Sigmoid colon (tissue), 6 donors: ENCODE measurements at regions not wholly inside any gene's neighbourhood (a gene's known extent, or its start where the extent isn't known, plus 50 kb on each side); places are given as distances from the start of the nearest gene placed in this dataset.

ENCODE experiments used
- DNase-seq: peaks from one replicate; pipeline ENCODE4 v3.0.0-alpha.2; 2019
- H3K27ac ChIP-seq, 4 donors: fragments of 200-600 bp; sonication (generic); one replicate each; pipeline ENCODE4 v1.5.1; 2016 to 2019; ENCODE audit warnings: mild to moderate bottlenecking in 1 of 4
- H3K27me3 ChIP-seq, 3 donors: fragments of 200-600 bp; sonication (generic); one replicate each; pipeline ENCODE4 v1.5.1; 2019; ENCODE audit warnings: mild to moderate bottlenecking in 1 of 3
- H3K36me3 ChIP-seq, 4 donors: fragments of 200-600 bp; sonication (generic); one replicate each; pipeline ENCODE4 v1.5.1; 2016 to 2019
- H3K4me1 ChIP-seq, 4 donors: fragments of 200-600 bp; sonication (generic); one replicate each; pipeline ENCODE4 v1.5.1; 2017 to 2019
- H3K4me3 ChIP-seq, 4 donors: fragments of 200-600 bp; sonication (generic); one replicate each; pipeline ENCODE4 v1.5.1; 2017 to 2019; ENCODE audit warnings: mild to moderate bottlenecking in 2 of 4, moderate library complexity in 1 of 4
- H3K9me3 ChIP-seq, 4 donors: fragments of 200-600 bp in 3 of 4; sonication (generic) in 3 of 4; one replicate each; pipeline versions ENCODE4 v1.5.1 to v1.6.1; 2013 to 2019
- EP300 ChIP-seq, 4 donors: sonication (generic); formaldehyde crosslinking; IDR thresholded peaks; one replicate each; pipeline ENCODE4 v1.6.1; 2017; ENCODE audit warnings: antibody characterized with exemption in 4 of 4
- POLR2A ChIP-seq, 2 donors: fragments of 450-650 bp; IDR thresholded peaks; one replicate each; pipeline ENCODE4 v1.6.1; 2016; ENCODE audit warnings: antibody characterized with exemption in 2 of 2, mild to moderate bottlenecking in 2 of 2, moderate library complexity in 2 of 2
- POLR2AphosphoS5 ChIP-seq, 4 donors: sonication (generic); formaldehyde crosslinking; IDR thresholded peaks; one replicate each; pipeline ENCODE4 v1.6.1; 2017; ENCODE audit warnings: antibody characterized with exemption in 4 of 4
- WGBS, 2 donors: extraction: QIAGEN DNeasy Blood & Tissue Kit; methylation state at CpG; one replicate each; pipeline ENCODE4 v1.1.7; 2013; 5-methylcytosine and 5-hydroxymethylcytosine counted together
- intact Hi-C: fragments of 100-400 bp; cut with DNase I; formaldehyde crosslinking; loops from one replicate; pipeline ENCODE4 v1.15.1; 2023
- TF ChIP-seq, protein P1 (sequence below), 4 experiments: fragments of 450-650 bp in 3 of 4; fragments of 200-600 bp in 1 of 4; IDR thresholded peaks; one replicate each; pipeline ENCODE4 v1.5.1; 2016 to 2019; ENCODE audit warnings: antibody characterized with exemption in 4 of 4, mild to moderate bottlenecking in 3 of 4, moderate library complexity in 2 of 4
- donor health status: healthy with polysubstance abuse.
- donor health status: healthy.

- H3K4me3 ChIP-seq = no peak overlapping the region
- no peak for TF ChIP-seq EP300 (IDR thresholded peaks at IDR 0.05)
- TF ChIP-seq, protein P1, sequence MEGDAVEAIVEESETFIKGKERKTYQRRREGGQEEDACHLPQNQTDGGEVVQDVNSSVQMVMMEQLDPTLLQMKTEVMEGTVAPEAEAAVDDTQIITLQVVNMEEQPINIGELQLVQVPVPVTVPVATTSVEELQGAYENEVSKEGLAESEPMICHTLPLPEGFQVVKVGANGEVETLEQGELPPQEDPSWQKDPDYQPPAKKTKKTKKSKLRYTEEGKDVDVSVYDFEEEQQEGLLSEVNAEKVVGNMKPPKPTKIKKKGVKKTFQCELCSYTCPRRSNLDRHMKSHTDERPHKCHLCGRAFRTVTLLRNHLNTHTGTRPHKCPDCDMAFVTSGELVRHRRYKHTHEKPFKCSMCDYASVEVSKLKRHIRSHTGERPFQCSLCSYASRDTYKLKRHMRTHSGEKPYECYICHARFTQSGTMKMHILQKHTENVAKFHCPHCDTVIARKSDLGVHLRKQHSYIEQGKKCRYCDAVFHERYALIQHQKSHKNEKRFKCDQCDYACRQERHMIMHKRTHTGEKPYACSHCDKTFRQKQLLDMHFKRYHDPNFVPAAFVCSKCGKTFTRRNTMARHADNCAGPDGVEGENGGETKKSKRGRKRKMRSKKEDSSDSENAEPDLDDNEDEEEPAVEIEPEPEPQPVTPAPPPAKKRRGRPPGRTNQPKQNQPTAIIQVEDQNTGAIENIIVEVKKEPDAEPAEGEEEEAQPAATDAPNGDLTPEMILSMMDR (IDR thresholded peaks at IDR 0.05) = no peak
- WGBS, 2 donors = 91 to 93% methylated on average over 2 of the region's 2 CpGs
- no peak for DNase-seq
- no peaks in the 10 kb centered on the region for H3K27me3 ChIP-seq
- intact Hi-C loops = no loop called here
- no peaks in the 10 kb centered on the region for H3K36me3 ChIP-seq
- no peaks in the 10 kb centered on the region for H3K4me1 ChIP-seq
- H3K9me3 ChIP-seq = peaks cover 0 to 5% (median 3%) of the 10 kb centered on the region in 4 donors
- H3K27ac ChIP-seq = no peak overlapping the region
These were observed 286.7 kb upstream of the PROK2 start for GRCh38 chr3:72071624-72072023.

DNA sequence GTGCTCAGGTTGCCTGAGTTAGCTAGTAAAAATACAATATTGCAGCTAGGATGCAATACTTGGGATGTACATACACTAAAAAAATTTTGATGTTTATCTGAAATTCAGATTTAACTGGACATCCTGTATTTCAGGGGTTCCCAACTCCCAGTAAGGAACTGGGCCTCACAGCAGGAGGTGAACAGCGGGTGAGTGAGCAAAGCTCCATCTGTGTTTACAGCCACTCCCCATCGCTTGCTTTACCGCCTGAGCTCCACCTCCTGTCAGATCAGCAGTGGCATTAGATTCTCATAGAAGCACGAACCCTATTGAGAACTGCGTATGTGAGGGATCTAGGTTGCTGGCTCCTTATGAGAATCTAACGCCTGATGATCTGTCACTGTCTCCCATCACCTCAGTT is 285.1 kb upstream of the PROK2 start:
- no peaks in the 10 kb centered on the region for H3K4me1 ChIP-seq
- peaks cover 0 to 3% (median under 1%) of the 10 kb centered on the region in 4 donors for H3K9me3 ChIP-seq
- no peak overlapping the region for H3K27ac ChIP-seq
- no peak for DNase-seq
- TF ChIP-seq POLR2AphosphoS5 (IDR thresholded peaks at IDR 0.05) = no peak
- TF ChIP-seq, protein P1 (IDR thresholded peaks at IDR 0.05) = no peak
- no peak for TF ChIP-seq POLR2A (IDR thresholded peaks at IDR 0.05)
- no peak for TF ChIP-seq EP300 (IDR thresholded peaks at IDR 0.05)
- intact Hi-C loops = no loop called here
- WGBS, 2 donors = 40 to 78% methylated on average over 6 of the region's 6 CpGs
- no peaks in the 10 kb centered on the region for H3K27me3 ChIP-seq
- H3K36me3 ChIP-seq = no peaks in the 10 kb centered on the region
- no peak overlapping the region for H3K4me3 ChIP-seq

DNA sequence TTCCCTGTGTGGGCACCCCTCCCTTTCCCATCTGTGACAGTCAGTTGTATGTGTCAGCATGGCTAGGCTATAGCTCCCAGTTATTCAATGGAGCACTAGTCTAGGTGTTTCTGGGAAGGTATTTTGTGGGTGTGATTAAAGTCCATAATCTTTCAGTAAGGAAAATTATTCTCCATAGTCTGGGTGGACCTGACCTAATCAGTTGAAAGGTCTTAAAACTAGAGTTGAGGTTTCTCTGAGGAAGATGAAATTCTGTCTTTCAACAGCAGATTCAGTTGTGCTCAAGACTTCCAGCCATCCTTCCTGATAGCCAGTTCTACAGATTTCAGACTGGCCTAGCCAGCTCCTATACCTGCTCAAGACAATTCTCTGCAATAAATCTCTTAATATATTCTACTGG is 284.6 kb upstream of the PROK2 start:
- no peak for DNase-seq
- no peak overlapping the region for H3K27ac ChIP-seq
- H3K36me3 ChIP-seq = no peaks in the 10 kb centered on the region
- TF ChIP-seq POLR2AphosphoS5 (IDR thresholded peaks at IDR 0.05) (no peak), POLR2A (IDR thresholded peaks at IDR 0.05) (no peak), EP300 (IDR thresholded peaks at IDR 0.05) (no peak)
- TF ChIP-seq, protein P1 (IDR thresholded peaks at IDR 0.05) = no peak
- H3K9me3 ChIP-seq = no peaks in the 10 kb centered on the region
- no peaks in the 10 kb centered on the region for H3K27me3 ChIP-seq
- no peak overlapping the region for H3K4me3 ChIP-seq
- H3K4me1 ChIP-seq = no peaks in the 10 kb centered on the region
- intact Hi-C loops = no loop called here

GRCh38 chr3:72068621-72069020 is 283.7 kb upstream of the PROK2 start:
- H3K27ac ChIP-seq = no peak overlapping the region
- TF ChIP-seq, protein P1 (IDR thresholded peaks at IDR 0.05) = no peak
- TF ChIP-seq POLR2AphosphoS5 (IDR thresholded peaks at IDR 0.05) (no peak), POLR2A (IDR thresholded peaks at IDR 0.05) (no peak), EP300 (IDR thresholded peaks at IDR 0.05) (no peak)
- WGBS, 2 donors = 82 to 85% methylated on average over 1 of the region's 1 CpG
- no peak for DNase-seq
- no peaks in the 10 kb centered on the region for H3K27me3 ChIP-seq
- intact Hi-C loops = no loop called here
- peaks cover 0 to 2% (median 0%) of the 10 kb centered on the region in 4 donors for H3K9me3 ChIP-seq
- H3K36me3 ChIP-seq = no peaks in the 10 kb centered on the region
- no peaks in the 10 kb centered on the region for H3K4me1 ChIP-seq
- H3K4me3 ChIP-seq = no peak overlapping the region

- H3K36me3 ChIP-seq = no peaks in the 10 kb centered on the region
- no peaks in the 10 kb centered on the region for H3K27me3 ChIP-seq
- no peak overlapping the region for H3K27ac ChIP-seq
- peaks cover 0 to 4% (median 0%) of the 10 kb centered on the region in 4 donors for H3K9me3 ChIP-seq
- DNase-seq = no peak
- no peak overlapping the region for H3K4me3 ChIP-seq
- no peaks in the 10 kb centered on the region for H3K4me1 ChIP-seq
- TF ChIP-seq POLR2A (IDR thresholded peaks at IDR 0.05) (no peak), EP300 (IDR thresholded peaks at IDR 0.05) (no peak), POLR2AphosphoS5 (IDR thresholded peaks at IDR 0.05) (no peak)
- TF ChIP-seq, protein P1 (IDR thresholded peaks at IDR 0.05) = no peak
- intact Hi-C loops = no loop called here
- WGBS, 2 donors = 67 to 74% methylated on average over 1 of the region's 1 CpG
These were observed 282.8 kb upstream of the PROK2 start for GRCh38 chr3:72067721-72068120.
